HepG2 (cell line): ENCODE measurements at regions not wholly inside any gene's neighbourhood (a gene's known extent, or its start where the extent isn't known, plus 50 kb on each side); places are given as distances from the start of the nearest gene placed in this dataset.

Source experiments
- CEBPZ ChIP-seq: IDR thresholded peaks from 2 replicates; pipeline ENCODE4 v1.6.1; 2012; ENCODE audit warnings: low read length, improper control_type of control experiment
- GATAD2A ChIP-seq: IDR thresholded peaks from 2 replicates; pipeline ENCODE4 v1.6.1; 2016
- HNRNPK ChIP-seq: fragments of 200-400 bp; formaldehyde crosslinking; IDR thresholded peaks from 2 replicates; pipeline ENCODE4 v1.6.1; 2018; ENCODE audit warnings: low read length, low read depth, moderate library complexity, mild to moderate bottlenecking; ENCODE audit not compliant: poor library complexity, severe bottlenecking
- MXI1 ChIP-seq: IDR thresholded peaks from 3 replicates; pipeline ENCODE4 v1.6.1; 2012; ENCODE audit warnings: low read depth, low read length, inconsistent platforms, borderline replicate concordance
- MYC ChIP-seq: sonication (generic); formaldehyde crosslinking; IDR thresholded peaks from 2 replicates; pipeline ENCODE4 v1.9.0; 2021; ENCODE audit warnings: missing genetic modification reagents, borderline replicate concordance
- PHB2 ChIP-seq: fragments of 450-650 bp; IDR thresholded peaks from 2 replicates; pipeline ENCODE4 v1.6.1; 2018; ENCODE audit not compliant: partially characterized antibody
- SATB2 ChIP-seq: sonication (generic); formaldehyde crosslinking; IDR thresholded peaks from 2 replicates; pipeline ENCODE4 v1.5.0; 2020; ENCODE audit warnings: missing genetic modification reagents
- SOX5 ChIP-seq: IDR thresholded peaks from 2 replicates; pipeline ENCODE4 v1.6.1; 2016; ENCODE audit warnings: borderline replicate concordance
- TOPORS ChIP-seq: sonication (generic); formaldehyde crosslinking; IDR thresholded peaks from 2 replicates; pipeline ENCODE4 v1.8.0; 2023; ENCODE audit warnings: mild to moderate bottlenecking, missing genetic modification reagents
- ZFP41 ChIP-seq: sonication (generic); formaldehyde crosslinking; IDR thresholded peaks from 2 replicates; pipeline ENCODE4 v1.4.0; 2020; ENCODE audit warnings: mild to moderate bottlenecking, missing genetic modification reagents, borderline replicate concordance
- ZMYM4 ChIP-seq: sonication (generic); formaldehyde crosslinking; IDR thresholded peaks from 2 replicates; pipeline ENCODE4 v1.8.1; 2023; ENCODE audit warnings: mild to moderate bottlenecking, missing genetic modification reagents
- ZNF101 ChIP-seq: sonication (generic); formaldehyde crosslinking; IDR thresholded peaks from 2 replicates; pipeline ENCODE4 v1.4.0; 2020; ENCODE audit warnings: mild to moderate bottlenecking, low read depth, missing genetic modification reagents, borderline replicate concordance
- ZNF143 ChIP-seq: sonication (generic); formaldehyde crosslinking; IDR thresholded peaks from 2 replicates; pipeline ENCODE4 v1.4.0; 2020; ENCODE audit warnings: missing genetic modification reagents
- TF ChIP-seq, protein P1 (sequence below): sonication (generic); formaldehyde crosslinking; IDR thresholded peaks from 2 replicates; pipeline ENCODE4 v1.4.0; 2020; ENCODE audit warnings: missing genetic modification reagents
- TF ChIP-seq, protein P2 (sequence below): IDR thresholded peaks from 2 replicates; pipeline ENCODE4 v1.6.1; 2016; ENCODE audit warnings: low read depth, control low read depth
- TF ChIP-seq, protein P3 (sequence below): sonication (generic); formaldehyde crosslinking; conservative IDR thresholded peaks from 2 replicates; pipeline ENCODE4 v1.4.0; 2020; ENCODE audit warnings: mild to moderate bottlenecking, missing genetic modification reagents, moderate library complexity
- TF ChIP-seq, protein P4 (sequence below): sonication (generic); formaldehyde crosslinking; IDR thresholded peaks from 2 replicates; pipeline ENCODE4 v1.4.0; 2020; ENCODE audit warnings: mild to moderate bottlenecking, missing genetic modification reagents

DNA sequence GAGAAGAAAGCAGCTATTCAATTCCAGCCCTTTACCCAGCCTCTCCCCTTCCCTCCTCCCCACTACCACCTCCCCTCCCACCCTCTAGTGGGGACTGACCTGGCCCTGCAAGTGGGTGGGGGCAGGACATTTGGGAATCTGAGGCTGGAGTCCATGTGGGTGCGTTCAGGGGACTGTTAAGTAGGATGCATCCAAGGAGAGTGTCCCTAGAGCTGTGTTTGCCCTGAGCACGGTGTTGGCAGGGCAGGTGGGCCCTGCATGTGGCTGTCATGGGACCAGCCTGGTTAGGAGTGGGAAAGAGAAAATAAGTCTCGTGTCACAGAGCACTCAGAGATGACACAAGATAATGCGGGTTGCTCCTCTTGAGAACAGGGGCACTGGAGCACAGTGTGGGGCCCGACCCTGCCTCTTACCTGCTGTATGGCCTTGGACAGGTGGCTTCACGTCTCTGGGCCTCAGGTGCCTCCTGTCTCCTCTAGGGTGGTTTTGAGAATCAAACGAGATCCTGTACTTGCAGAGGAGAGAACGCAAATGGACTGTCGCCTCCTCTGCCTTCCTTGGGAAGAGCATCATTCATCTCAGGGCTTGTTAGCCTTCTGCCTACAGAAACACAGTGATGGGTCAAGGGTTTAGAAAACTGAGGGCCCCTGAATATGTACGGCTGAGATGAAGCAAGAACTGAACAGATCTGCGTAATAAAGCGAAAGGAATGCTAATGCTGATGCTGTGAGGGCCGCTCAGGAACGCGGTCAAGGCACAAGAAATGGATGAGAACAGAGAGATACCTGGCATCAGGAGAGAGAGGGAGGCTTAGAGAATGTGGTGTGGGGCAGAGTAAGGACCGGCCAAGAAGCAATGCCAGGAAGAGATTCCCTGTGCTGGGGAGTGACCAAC, 187.7 kb upstream of the HAAO start (continued):
- TF ChIP-seq, protein P1, sequence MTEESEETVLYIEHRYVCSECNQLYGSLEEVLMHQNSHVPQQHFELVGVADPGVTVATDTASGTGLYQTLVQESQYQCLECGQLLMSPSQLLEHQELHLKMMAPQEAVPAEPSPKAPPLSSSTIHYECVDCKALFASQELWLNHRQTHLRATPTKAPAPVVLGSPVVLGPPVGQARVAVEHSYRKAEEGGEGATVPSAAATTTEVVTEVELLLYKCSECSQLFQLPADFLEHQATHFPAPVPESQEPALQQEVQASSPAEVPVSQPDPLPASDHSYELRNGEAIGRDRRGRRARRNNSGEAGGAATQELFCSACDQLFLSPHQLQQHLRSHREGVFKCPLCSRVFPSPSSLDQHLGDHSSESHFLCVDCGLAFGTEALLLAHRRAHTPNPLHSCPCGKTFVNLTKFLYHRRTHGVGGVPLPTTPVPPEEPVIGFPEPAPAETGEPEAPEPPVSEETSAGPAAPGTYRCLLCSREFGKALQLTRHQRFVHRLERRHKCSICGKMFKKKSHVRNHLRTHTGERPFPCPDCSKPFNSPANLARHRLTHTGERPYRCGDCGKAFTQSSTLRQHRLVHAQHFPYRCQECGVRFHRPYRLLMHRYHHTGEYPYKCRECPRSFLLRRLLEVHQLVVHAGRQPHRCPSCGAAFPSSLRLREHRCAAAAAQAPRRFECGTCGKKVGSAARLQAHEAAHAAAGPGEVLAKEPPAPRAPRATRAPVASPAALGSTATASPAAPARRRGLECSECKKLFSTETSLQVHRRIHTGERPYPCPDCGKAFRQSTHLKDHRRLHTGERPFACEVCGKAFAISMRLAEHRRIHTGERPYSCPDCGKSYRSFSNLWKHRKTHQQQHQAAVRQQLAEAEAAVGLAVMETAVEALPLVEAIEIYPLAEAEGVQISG (CRISPR knock-in tag) = no peak
- TF ChIP-seq, protein P2, sequence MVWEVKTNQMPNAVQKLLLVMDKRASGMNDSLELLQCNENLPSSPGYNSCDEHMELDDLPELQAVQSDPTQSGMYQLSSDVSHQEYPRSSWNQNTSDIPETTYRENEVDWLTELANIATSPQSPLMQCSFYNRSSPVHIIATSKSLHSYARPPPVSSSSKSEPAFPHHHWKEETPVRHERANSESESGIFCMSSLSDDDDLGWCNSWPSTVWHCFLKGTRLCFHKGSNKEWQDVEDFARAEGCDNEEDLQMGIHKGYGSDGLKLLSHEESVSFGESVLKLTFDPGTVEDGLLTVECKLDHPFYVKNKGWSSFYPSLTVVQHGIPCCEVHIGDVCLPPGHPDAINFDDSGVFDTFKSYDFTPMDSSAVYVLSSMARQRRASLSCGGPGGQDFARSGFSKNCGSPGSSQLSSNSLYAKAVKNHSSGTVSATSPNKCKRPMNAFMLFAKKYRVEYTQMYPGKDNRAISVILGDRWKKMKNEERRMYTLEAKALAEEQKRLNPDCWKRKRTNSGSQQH (CRISPR knock-in tag) = no peak
- TF ChIP-seq HNRNPK (no peak), SATB2 (CRISPR knock-in tag) (no peak), ZNF143 (CRISPR knock-in tag) (no peak), MYC (CRISPR knock-in tag) (peak; percentile 70), ZFP41 (no peak), CEBPZ (no peak), SOX5 (CRISPR knock-in tag) (peak; percentile 64), ZNF101 (CRISPR knock-in tag) (no peak; the same call in 1 of the 2 replicates), PHB2 (no peak), ZMYM4 (CRISPR knock-in tag) (0 out of 2 replicates have a peak, but pooled peaks have one; percentile 7), MXI1 (no peak), GATAD2A (CRISPR knock-in tag) (peak; percentile 82), TOPORS (CRISPR knock-in tag) (peak; percentile 85)
- TF ChIP-seq, protein P3, sequence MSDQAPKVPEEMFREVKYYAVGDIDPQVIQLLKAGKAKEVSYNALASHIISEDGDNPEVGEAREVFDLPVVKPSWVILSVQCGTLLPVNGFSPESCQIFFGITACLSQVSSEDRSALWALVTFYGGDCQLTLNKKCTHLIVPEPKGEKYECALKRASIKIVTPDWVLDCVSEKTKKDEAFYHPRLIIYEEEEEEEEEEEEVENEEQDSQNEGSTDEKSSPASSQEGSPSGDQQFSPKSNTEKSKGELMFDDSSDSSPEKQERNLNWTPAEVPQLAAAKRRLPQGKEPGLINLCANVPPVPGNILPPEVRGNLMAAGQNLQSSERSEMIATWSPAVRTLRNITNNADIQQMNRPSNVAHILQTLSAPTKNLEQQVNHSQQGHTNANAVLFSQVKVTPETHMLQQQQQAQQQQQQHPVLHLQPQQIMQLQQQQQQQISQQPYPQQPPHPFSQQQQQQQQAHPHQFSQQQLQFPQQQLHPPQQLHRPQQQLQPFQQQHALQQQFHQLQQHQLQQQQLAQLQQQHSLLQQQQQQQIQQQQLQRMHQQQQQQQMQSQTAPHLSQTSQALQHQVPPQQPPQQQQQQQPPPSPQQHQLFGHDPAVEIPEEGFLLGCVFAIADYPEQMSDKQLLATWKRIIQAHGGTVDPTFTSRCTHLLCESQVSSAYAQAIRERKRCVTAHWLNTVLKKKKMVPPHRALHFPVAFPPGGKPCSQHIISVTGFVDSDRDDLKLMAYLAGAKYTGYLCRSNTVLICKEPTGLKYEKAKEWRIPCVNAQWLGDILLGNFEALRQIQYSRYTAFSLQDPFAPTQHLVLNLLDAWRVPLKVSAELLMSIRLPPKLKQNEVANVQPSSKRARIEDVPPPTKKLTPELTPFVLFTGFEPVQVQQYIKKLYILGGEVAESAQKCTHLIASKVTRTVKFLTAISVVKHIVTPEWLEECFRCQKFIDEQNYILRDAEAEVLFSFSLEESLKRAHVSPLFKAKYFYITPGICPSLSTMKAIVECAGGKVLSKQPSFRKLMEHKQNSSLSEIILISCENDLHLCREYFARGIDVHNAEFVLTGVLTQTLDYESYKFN = peak; percentile 92
- TF ChIP-seq, protein P4, sequence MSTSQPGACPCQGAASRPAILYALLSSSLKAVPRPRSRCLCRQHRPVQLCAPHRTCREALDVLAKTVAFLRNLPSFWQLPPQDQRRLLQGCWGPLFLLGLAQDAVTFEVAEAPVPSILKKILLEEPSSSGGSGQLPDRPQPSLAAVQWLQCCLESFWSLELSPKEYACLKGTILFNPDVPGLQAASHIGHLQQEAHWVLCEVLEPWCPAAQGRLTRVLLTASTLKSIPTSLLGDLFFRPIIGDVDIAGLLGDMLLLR (CRISPR knock-in tag) = 0 out of 2 replicates have a peak, but pooled peaks have one; percentile 30
